NB4 (cell line): ENCODE measurements at regions not wholly inside any gene's neighbourhood (a gene's known extent, or its start where the extent isn't known, plus 50 kb on each side); places are given as distances from the start of the nearest gene placed in this dataset.

Experiments used
- DNase-seq: peaks from one replicate; pipeline ENCODE4 v3.0.0; 2010; ENCODE audit warnings: low read depth
- H3K4me3 ChIP-seq: one replicate; pipeline ENCODE4 v1.5.1; 2011; ENCODE audit warnings: mild to moderate bottlenecking, low read depth, low read length, moderate library complexity
- MYC ChIP-seq: IDR thresholded peaks from 2 replicates; pipeline ENCODE4 v1.6.1; 2011; ENCODE audit warnings: low read depth, low read length
- POLR2A ChIP-seq: IDR thresholded peaks from 2 replicates; pipeline ENCODE4 v1.6.1; 2011; ENCODE audit warnings: mild to moderate bottlenecking; ENCODE audit not compliant: insufficient read length; ENCODE audit errors: extremely low read depth
- TF ChIP-seq, protein P1 (sequence below): IDR thresholded peaks from 2 replicates; pipeline ENCODE4 v1.6.1; 2011; ENCODE audit warnings: low read depth, low read length
- TF ChIP-seq, protein P2 (sequence below): IDR thresholded peaks from one replicate; pipeline ENCODE4 v1.5.1; 2012; ENCODE audit warnings: low read depth, low read length

DNA sequence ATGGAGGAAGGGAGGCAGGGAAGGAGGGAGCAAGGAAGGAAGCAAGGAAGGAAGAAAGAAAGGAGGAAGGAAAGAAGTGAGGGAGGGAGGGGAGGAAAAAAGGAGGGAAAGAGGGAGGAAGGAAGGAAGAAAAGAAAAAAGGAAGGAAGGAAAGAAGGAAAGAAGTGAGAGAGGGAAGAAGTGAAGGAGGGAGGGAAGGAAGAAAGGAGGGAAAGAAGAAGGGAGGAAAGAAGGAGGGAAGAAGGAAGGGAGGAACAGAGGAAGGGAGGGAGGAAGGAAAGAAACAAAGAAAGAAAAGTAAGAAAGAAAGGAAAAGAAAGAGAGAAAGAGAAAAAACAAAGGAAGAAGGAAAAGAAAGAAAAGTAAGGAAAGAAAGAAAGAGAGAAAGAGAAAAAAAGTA is 183.0 kb upstream of the SLC24A5 start:
- no peak for DNase-seq
- H3K4me3 ChIP-seq: no peak overlapping the region
- TF ChIP-seq, protein P1, sequence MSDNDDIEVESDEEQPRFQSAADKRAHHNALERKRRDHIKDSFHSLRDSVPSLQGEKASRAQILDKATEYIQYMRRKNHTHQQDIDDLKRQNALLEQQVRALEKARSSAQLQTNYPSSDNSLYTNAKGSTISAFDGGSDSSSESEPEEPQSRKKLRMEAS: no peak
- TF ChIP-seq, protein P2, sequence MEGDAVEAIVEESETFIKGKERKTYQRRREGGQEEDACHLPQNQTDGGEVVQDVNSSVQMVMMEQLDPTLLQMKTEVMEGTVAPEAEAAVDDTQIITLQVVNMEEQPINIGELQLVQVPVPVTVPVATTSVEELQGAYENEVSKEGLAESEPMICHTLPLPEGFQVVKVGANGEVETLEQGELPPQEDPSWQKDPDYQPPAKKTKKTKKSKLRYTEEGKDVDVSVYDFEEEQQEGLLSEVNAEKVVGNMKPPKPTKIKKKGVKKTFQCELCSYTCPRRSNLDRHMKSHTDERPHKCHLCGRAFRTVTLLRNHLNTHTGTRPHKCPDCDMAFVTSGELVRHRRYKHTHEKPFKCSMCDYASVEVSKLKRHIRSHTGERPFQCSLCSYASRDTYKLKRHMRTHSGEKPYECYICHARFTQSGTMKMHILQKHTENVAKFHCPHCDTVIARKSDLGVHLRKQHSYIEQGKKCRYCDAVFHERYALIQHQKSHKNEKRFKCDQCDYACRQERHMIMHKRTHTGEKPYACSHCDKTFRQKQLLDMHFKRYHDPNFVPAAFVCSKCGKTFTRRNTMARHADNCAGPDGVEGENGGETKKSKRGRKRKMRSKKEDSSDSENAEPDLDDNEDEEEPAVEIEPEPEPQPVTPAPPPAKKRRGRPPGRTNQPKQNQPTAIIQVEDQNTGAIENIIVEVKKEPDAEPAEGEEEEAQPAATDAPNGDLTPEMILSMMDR: no peak
- TF ChIP-seq POLR2A: no peak
- no peak for TF ChIP-seq MYC

- H3K4me3 ChIP-seq: no peak overlapping the region
- TF ChIP-seq MYC (no peak), POLR2A (no peak)
- TF ChIP-seq, protein P2: no peak
- TF ChIP-seq, protein P1: no peak
- DNase-seq: no peak
These were observed 176.0 kb upstream of the SLC24A5 start for GRCh38 chr15:47944637-47945288.

DNA sequence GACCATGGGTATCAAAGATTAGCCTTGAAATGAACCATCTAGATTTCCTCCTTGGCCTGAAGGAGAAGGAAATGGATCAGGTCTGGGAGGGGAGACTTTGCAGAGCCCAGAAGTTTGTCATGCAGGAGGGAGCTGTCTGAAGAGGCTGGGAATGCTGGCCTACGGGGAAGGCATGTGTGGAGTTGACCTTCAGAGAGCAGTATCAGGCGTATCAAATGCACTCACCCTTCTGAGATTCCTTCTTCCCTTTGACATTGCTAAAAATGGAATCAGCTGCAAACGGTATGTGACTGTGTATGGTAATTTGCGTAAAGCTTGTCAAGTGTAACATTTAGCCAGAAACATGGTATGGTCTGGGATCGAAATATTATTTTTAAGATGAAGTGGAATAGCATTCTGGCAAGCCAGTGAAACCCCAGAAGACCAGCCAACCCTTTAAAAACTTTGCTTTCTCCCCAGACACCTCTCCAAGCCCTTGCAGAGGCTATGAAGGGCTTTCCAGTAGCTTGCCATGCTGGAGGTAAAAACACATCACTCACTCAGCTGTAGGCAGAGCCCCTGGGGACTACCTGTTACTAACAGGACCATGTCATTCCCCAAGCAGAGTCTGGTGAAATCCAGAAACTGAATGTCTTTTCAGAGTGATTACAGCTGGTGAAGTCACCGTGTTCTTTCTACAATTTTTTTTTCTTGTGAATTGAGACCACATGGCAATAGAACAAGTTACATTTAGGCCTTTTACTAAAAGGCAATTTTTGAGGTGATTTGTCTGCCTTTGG is 174.7 kb upstream of the SLC24A5 start:
- H3K4me3 ChIP-seq: no peak overlapping the region
- TF ChIP-seq POLR2A: no peak
- TF ChIP-seq, protein P1: no peak
- TF ChIP-seq, protein P2: no peak
- no peak for TF ChIP-seq MYC
- no peak for DNase-seq

DNA sequence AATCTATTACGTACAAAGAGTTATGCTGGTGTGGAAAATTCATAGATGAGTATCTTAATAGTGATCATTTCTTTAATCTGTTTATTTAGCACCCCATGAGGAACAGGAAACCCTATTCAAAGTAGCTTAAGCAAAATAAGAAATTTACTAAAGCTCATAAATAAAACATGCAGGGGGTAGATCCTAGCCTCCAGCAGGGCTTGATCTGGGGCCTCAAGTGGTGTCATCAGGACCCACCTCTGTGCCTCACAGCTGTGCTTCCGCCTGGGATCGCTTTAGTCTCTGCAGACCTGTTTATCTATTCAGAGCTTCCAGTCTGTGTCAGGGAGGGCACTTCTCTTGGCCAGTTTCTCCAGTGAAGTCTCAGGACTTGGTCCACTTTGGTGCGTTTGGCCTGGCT is 171.0 kb upstream of the SLC24A5 start:
- TF ChIP-seq, protein P2: no peak
- TF ChIP-seq, protein P1: no peak
- TF ChIP-seq POLR2A (no peak), MYC (no peak)
- DNase-seq: no peak
- no peak overlapping the region for H3K4me3 ChIP-seq

- H3K4me3 ChIP-seq: no peak overlapping the region
- no peak for DNase-seq
These were observed 170.3 kb upstream of the SLC24A5 start for GRCh38 chr15:47950447-47950846.

More at GRCh38 chr15:47950447-47950846, 170.3 kb upstream of the SLC24A5 start:
- TF ChIP-seq POLR2A (no peak), MYC (no peak)
- TF ChIP-seq, protein P1: no peak
- TF ChIP-seq, protein P2: no peak
